ENCODE measurements at regions not wholly inside any gene's neighbourhood (a gene's known extent, or its start where the extent isn't known, plus 50 kb on each side); places are given as distances from the start of the nearest gene placed in this dataset.

GRCh38 chrX:134718105-134718965 lies 60.1 kb upstream of the PLAC1 start:
- POLR2A ChIA-PET, result interaction anchor here (0.6 to 0.7 kb wide), 2 partner anchors 104 to 191 kb away, joined by 3 read pairs; no protein-coding TSS in a partner anchor

DNA sequence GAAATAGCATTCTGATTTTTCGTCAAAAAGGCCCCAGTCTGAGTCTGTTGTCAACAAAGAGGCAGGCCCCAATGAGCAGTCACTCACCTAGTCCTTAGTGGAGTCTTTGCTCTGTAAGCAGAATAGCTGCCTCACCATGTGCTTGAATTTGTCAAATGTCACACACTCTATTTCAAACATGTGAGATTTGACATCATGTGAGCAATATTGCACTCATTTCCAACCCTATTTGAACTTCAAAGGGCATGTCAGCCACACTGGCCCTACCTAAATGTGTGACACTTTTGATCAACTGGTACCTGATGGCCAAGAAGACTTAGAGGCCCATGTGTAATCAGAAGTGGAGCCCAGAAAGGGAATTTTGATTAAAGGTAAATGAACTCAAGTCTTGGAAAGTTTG lies 59.4 kb upstream of the PLAC1 start:
- H3K4me3 Mint-ChIP-seq (ENCODE audit: unreplicated experiment), result no peak overlapping the region
- peak overlapping the region; percentile 84 for H3K27ac Mint-ChIP-seq (ENCODE audit: low read depth, unreplicated experiment)
- H3K9me3 Mint-ChIP-seq (ENCODE audit: unreplicated experiment), result no peaks in the 10 kb centered on the region
- intact Hi-C loops (cut with micrococcal nuclease), result loop anchor here (1.0 kb wide), 3 partner anchors 113 to 205 kb away; no protein-coding TSS in a partner anchor
- no peaks in the 10 kb centered on the region for H3K36me3 Mint-ChIP-seq (ENCODE audit: insufficient read depth, unreplicated experiment)
- no peak for DNase-seq (ENCODE audit: unreplicated experiment)
- POLR2A ChIA-PET, result interaction anchor here (0.6 kb wide), 1 partner anchor 190 kb away, joined by 3 read pairs; no protein-coding TSS in a partner anchor
- BruUV-seq (replicated peaks), result no TSS peak
- CTCF ChIA-PET, result interaction anchor here (0.7 kb wide), 1 partner anchor 170 kb away, joined by 3 read pairs; no protein-coding TSS in a partner anchor
- H3K4me1 Mint-ChIP-seq (ENCODE audit: insufficient read depth, unreplicated experiment), result peaks cover 10% of the 10 kb centered on the region
- no peaks in the 10 kb centered on the region for H3K27me3 Mint-ChIP-seq (ENCODE audit: insufficient read depth, unreplicated experiment)
- TF ChIP-seq, protein P1, sequence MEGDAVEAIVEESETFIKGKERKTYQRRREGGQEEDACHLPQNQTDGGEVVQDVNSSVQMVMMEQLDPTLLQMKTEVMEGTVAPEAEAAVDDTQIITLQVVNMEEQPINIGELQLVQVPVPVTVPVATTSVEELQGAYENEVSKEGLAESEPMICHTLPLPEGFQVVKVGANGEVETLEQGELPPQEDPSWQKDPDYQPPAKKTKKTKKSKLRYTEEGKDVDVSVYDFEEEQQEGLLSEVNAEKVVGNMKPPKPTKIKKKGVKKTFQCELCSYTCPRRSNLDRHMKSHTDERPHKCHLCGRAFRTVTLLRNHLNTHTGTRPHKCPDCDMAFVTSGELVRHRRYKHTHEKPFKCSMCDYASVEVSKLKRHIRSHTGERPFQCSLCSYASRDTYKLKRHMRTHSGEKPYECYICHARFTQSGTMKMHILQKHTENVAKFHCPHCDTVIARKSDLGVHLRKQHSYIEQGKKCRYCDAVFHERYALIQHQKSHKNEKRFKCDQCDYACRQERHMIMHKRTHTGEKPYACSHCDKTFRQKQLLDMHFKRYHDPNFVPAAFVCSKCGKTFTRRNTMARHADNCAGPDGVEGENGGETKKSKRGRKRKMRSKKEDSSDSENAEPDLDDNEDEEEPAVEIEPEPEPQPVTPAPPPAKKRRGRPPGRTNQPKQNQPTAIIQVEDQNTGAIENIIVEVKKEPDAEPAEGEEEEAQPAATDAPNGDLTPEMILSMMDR (IDR thresholded peaks at IDR 0.05; ENCODE audit: unreplicated experiment), result no peak

More at GRCh38 chrX:134718105-134718965, 60.1 kb upstream of the PLAC1 start:
- CTCF ChIA-PET, result interaction anchor here (0.7 kb wide), 1 partner anchor 171 kb away, joined by 3 read pairs; no protein-coding TSS in a partner anchor
- H3K27ac Mint-ChIP-seq (ENCODE audit: low read depth, unreplicated experiment), result peak overlapping the region; percentile 84
- peaks cover 10% of the 10 kb centered on the region for H3K4me1 Mint-ChIP-seq (ENCODE audit: insufficient read depth, unreplicated experiment)
- TF ChIP-seq, protein P1 (IDR thresholded peaks at IDR 0.05; ENCODE audit: unreplicated experiment), result no peak
- BruUV-seq (replicated peaks), result no TSS peak
- H3K9me3 Mint-ChIP-seq (ENCODE audit: unreplicated experiment), result no peaks in the 10 kb centered on the region
- no peaks in the 10 kb centered on the region for H3K27me3 Mint-ChIP-seq (ENCODE audit: insufficient read depth, unreplicated experiment)
- no peak overlapping the region for H3K4me3 Mint-ChIP-seq (ENCODE audit: unreplicated experiment)
- peak; percentile 91 for DNase-seq (ENCODE audit: unreplicated experiment)
- H3K36me3 Mint-ChIP-seq (ENCODE audit: insufficient read depth, unreplicated experiment), result no peaks in the 10 kb centered on the region
- intact Hi-C loops (cut with micrococcal nuclease), result loop anchor here (1.0 kb wide), 3 partner anchors 114 to 206 kb away; no protein-coding TSS in a partner anchor

- CTCF ChIA-PET, result no interaction called here
- H3K27ac Mint-ChIP-seq (ENCODE audit: low read depth, unreplicated experiment), result no peak overlapping the region
These were observed 58.3 kb upstream of the PLAC1 start for GRCh38 chrX:134716620-134717012.

More at GRCh38 chrX:134716620-134717012, 58.3 kb upstream of the PLAC1 start:
- Mint-ChIP-seq H3K27me3 (ENCODE audit: insufficient read depth, unreplicated experiment) (no peaks in the 10 kb centered on the region), H3K9me3 (ENCODE audit: unreplicated experiment) (no peaks in the 10 kb centered on the region), H3K36me3 (ENCODE audit: insufficient read depth, unreplicated experiment) (no peaks in the 10 kb centered on the region), H3K4me3 (ENCODE audit: unreplicated experiment) (no peak overlapping the region), H3K4me1 (ENCODE audit: insufficient read depth, unreplicated experiment) (peaks cover 10% of the 10 kb centered on the region)
- no TSS peak for BruUV-seq (replicated peaks)
- no peak for DNase-seq (ENCODE audit: unreplicated experiment)
- intact Hi-C loops (cut with micrococcal nuclease), result no loop called here
- TF ChIP-seq, protein P1 (IDR thresholded peaks at IDR 0.05; ENCODE audit: unreplicated experiment), result no peak
- POLR2A ChIA-PET, result no interaction called here

Measured in MCF 10A (cell line).